Anterior cingulate cortex (tissue), 58 donors: ENCODE measurements at regions not wholly inside any gene's neighbourhood (a gene's known extent, or its start where the extent isn't known, plus 50 kb on each side); places are given as distances from the start of the nearest gene placed in this dataset.
A peak's percentile ranks its signal among the peaks of the same experiment; 100 is the strongest.

Source experiments
- DNase-seq, 58 donors: peaks; one replicate each; lab custom pipeline; 2025; lab: John Stamatoyannopoulos, UW

- DNase-seq: no peak
Measured at GRCh38 chr2:192369969-192370368, 175.2 kb upstream of the TMEFF2 start.

- no peak for DNase-seq
Measured at GRCh38 chr2:192357217-192357616, 162.5 kb upstream of the TMEFF2 start.

- no peak for DNase-seq
Measured at GRCh38 chr2:192354512-192355244, 159.9 kb upstream of the TMEFF2 start.

DNA sequence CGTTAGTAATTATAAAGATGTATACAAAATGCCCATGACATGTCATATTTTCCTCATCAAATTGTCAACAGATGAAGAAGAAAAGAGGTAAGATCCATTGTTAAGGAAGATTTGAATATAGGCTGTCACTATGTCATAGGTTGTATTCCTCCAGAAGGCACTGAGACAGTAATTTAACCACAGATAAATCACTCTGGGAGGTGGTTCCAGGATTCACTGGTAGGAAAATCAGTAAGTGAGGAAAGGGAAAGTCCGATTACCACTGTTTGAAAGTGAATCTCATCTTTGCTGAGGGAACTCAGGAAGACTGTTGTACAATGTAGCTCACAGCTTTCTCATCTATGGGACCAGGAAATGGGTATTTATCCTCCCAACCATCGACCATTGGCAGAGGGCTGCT, 152.8 kb upstream of the TMEFF2 start:
- DNase-seq: no peak

- DNase-seq: no peak
Measured at GRCh38 chr2:192345287-192345686, 150.6 kb upstream of the TMEFF2 start.

GRCh38 chr2:192333642-192334041, 138.9 kb upstream of the TMEFF2 start:
- no peak for DNase-seq

- DNase-seq: no peak
Measured at GRCh38 chr2:192328297-192328696, 133.6 kb upstream of the TMEFF2 start.

DNA sequence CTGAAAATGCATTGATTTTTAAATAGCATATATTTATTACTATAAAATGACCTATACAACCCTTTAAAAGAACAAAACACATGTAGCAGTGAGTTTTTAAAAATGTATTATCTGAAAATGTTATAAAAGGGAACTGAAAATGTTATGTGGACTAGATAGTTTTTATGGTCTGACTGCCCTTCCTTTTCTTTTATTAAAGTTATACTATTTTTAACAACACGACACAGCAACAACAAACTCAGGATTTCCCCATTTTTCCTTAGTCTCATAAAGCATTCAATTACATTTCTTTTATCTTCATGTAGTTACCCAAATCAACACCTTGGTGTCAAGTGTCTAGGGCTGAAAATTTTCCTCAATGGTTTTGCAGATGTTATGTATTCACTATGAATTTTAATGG, 132.8 kb upstream of the TMEFF2 start:
- DNase-seq: no peak

GRCh38 chr2:192315543-192315942, 120.8 kb upstream of the TMEFF2 start:
- DNase-seq: no peak

- DNase-seq: no peak
Measured at GRCh38 chr2:192314800-192315481, 120.2 kb upstream of the TMEFF2 start.

DNA sequence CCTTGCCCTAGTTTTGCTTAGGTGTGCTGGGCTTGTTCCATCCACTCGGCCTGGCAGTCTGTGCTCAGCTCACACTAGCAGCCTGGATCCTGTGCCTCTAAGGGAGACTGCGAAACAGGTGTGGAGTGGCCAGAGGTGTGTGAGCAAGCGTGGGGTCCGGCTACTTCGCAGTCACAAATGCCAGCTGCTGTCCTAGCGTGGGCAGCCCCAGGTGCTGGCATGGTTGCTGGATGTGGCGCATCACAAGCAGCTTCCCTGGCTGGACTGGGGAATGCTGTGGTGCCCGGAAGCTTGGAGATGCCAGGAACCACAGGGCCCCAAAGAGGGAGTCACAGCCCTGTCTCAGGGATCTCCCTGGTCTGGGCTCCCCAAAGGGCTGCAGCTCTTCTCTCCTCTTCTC, 119.0 kb upstream of the TMEFF2 start:
- DNase-seq: no peak

GRCh38 chr2:192311701-192312460, 117.1 kb upstream of the TMEFF2 start:
- no peak for DNase-seq

DNA sequence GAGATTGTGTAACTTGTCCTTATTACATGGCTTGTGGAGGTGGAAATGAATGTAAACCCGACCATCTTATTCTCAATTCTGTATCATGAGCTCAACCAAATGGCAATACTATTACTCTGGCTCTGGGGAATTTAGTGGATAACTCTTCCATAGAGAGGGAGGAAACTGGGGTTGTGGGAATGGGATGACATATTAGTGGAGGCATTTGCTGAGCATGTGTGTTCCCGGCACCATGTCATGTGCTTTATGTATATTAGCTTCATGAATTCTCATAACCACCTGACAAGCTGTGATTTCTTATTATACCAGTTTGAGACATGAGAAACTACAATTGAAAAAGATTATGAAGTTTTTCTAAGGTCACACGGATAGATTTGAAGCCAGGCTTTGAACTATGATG, 112.8 kb upstream of the TMEFF2 start:
- no peak for DNase-seq

DNA sequence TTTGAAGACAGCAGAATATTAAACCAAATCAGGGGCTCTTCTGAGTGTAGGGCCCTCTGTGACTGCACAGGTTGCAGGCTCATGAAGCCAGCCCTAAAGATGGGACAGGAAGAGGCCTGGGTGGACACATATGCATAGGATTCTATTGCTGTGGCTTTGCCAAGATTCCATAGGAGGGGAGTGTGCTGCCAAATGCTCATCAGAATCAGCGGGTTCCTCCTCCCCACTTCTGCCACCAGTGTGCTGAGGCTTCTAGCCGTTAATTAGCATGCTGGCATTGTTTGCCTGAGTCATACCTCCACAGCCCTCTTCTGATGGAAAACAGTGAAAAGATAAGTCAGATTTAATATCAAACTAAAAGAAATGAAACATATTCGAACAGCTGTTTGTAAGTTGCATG, 103.9 kb upstream of the TMEFF2 start:
- DNase-seq: peak in 5 of 58 donors; percentile 1 to 9 (median 6)

DNA sequence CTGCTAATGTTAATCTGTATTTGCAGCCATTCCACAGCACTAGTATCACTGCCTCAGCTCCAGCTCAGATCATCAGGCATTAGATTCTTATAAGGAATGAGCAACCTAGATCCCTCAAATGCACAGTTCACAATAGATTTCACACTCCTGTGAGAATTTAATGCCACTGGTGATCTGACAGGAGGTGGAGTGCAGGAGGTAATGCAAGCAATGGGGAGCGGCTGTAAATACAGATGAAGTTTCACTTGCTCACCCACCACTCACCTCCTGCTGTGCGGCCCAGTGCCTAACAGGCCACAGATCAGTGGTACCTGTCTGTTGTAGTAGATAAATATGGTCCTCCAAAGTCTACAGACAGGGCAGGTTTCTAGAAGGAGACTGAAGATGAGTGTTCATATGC, 97.7 kb upstream of the TMEFF2 start:
- no peak for DNase-seq

DNA sequence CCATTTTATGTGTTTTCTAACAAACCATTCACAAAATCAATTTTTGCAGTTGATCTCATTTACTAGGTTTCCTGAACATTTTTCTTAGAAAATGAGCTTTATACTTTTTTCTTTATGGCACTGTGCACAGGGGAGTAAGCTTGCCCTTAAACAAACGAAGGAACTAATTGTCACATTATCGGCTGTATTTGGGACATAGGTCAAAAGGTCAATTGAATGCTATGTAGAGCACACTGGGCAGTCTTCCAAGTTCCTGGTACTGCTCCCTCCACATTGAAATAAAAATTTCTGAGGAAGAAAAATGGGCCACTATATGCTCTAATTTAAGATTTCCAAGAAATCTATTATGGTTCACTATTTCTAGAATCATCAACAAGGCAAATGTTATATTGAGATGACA, 93.6 kb upstream of the TMEFF2 start:
- DNase-seq: no peak

DNA sequence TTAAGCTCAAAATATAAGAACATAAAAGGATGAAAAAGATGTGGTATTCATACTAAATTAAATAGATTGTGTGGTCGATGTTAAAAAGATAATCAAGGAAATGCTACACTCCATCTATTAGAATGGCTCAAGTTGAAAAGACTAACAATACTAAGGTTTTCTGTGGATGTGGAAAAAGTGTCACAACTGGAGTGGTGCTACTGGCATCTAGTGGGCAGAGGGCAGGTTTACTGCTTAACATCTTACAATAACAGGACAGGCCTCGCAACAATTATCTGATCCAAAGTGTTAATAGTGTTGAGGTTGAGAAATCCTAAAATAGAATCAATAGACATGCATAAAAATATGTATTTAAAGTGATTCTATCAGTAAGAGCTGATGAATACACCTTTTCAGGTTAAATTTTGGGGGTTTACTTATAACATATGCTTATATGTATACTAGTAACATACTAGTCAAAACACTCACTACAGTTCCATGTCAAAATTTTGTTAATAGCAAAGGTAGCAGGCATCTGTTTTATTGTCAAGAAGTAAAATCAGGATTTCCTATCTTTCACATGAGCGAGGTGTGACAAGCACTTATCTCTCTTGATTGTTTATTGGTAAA, 91.5 kb upstream of the TMEFF2 start:
- peak in 21 of 58 donors; percentile 0 to 57 (median 10) for DNase-seq

- DNase-seq: no peak
Measured at GRCh38 chr2:192283450-192283849, 88.7 kb upstream of the TMEFF2 start.

- DNase-seq: no peak
Measured at GRCh38 chr2:192278701-192279100, 84.0 kb upstream of the TMEFF2 start.

- DNase-seq: no peak
Measured at GRCh38 chr2:192277494-192278109, 82.9 kb upstream of the TMEFF2 start.

DNA sequence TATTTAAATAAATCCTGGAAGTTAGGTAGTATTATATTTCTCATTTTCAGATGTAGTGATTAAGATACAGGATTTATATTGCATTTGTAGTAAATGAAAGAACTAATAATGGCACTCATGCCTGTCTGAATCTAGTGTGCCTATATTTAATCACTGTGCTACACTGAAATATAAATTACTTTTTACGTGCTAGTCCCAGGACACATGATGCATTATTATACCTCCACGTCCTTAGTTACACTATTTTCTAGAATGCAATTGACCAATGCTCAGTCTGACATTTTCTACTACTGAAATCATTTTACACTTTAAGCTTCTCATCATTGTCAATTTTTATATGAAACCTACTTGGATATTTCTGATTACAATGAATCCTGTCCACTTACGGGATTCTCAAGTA, 80.9 kb upstream of the TMEFF2 start:
- no peak for DNase-seq
